ENCODE measurements at regions not wholly inside any gene's neighbourhood (a gene's known extent, or its start where the extent isn't known, plus 50 kb on each side); places are given as distances from the start of the nearest gene placed in this dataset.
"Not testable (repeated sequence)": the region's sequence is repeated elsewhere in the genome, so short reads cannot be mapped to it uniquely, and the experiment has no call there.

DNA sequence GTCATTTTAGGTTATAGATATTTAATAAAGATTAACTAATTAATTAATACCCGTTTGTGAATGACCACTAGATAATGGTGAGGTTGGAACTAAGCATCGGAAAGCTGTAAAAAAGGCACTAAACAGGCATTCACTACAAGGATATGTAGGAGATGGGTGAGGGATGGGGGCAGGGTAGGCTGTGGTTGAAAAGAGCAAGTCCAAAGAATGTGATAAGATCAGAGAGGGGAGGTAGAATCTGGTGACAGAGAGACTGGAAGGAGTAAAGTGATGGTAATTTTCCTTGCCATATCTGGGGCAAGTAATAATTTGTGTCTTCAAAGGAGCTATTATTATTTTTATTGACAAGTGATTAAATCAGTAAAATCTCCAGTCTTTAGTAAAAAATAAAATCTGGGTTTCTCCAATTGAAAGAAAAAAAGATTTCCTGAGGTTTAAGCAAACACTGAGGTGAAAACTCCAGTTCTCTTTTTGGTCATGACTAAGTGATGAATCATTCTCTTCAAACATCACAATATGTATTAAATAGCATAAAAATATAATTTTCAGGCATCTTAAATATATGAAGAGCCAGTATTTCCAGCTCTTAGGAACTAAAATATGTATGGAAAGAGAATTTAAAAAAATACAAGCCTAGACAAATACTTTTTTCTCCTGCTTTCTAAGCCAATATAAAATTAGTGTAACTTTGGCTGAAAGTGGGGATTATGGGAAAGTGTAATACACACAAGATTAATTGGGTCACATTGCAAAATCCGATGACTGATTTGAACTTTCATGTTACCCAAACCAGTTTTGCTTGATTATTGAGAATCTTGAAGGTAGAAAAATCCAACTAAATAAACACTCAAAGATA lies 259.1 kb upstream of the RBMS1 start:
- H3K27me3 ChIP-seq (ENCODE audit: low read depth): no peaks in the 10 kb centered on the region
- peak; percentile 6 to 13 for DNase-seq (ENCODE audit: low spot score in 2 of 2)
- H3K4me1 ChIP-seq: no peaks in the 10 kb centered on the region; the same call in none of the 2 replicates
- H3K4me3 ChIP-seq: no peak overlapping the region
- in situ Hi-C loops (cut with MboI; ENCODE audit: low sequenced_read_pairs): no loop called here
- H3K36me3 ChIP-seq (replicated peaks): no peaks in the 10 kb centered on the region
- H3K9me3 ChIP-seq: no peaks in the 10 kb centered on the region; the same call in 1 of the 2 replicates

DNA sequence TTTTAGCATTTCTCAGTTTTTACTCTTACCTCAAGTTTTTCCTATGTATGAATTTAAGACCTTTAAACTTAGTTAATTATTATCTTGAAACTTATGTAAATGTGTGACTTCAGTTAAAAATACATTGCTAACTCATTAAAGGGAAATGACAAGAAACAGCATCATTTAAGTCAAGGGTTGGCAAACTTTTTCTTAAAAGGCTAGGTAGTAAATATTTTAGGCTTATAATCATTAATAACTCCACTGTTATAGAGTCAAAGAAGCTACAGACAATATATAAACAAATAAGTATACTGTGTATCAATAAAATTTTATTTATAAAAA lies 259.7 kb upstream of the RBMS1 start:
- in situ Hi-C loops (cut with MboI; ENCODE audit: low sequenced_read_pairs): no loop called here
- no peak for DNase-seq (ENCODE audit: low spot score in 2 of 2)
- H3K27me3 ChIP-seq (ENCODE audit: low read depth): no peaks in the 10 kb centered on the region
- H3K4me3 ChIP-seq: no peak overlapping the region
- H3K9me3 ChIP-seq: no peaks in the 10 kb centered on the region; the same call in 1 of the 2 replicates
- no peaks in the 10 kb centered on the region; the same call in none of the 2 replicates for H3K4me1 ChIP-seq
- no peaks in the 10 kb centered on the region for H3K36me3 ChIP-seq (replicated peaks)

DNA sequence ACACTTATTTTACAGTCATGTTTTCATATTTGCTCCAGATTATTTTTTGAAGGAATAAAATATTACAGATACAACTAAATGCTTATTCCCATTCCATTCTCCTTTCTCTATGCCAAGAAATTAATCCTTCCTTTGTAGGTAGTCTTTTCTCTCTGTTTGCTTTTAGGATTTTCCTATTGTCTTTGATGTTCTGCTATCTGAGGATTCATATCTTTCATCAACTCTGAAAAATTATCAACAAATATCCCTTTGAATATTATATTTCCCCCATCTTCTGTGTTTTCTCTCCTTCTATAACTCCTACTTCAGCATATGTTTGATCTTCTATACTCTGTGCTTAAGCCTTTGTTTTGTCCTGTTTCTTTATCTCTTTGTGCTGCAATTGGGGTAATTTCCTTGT lies 260.4 kb upstream of the RBMS1 start:
- H3K36me3 ChIP-seq (replicated peaks): no peaks in the 10 kb centered on the region
- in situ Hi-C loops (cut with MboI; ENCODE audit: low sequenced_read_pairs): no loop called here
- no peaks in the 10 kb centered on the region; the same call in 1 of the 2 replicates for H3K9me3 ChIP-seq
- no peaks in the 10 kb centered on the region for H3K27me3 ChIP-seq (ENCODE audit: low read depth)
- no peaks in the 10 kb centered on the region; the same call in none of the 2 replicates for H3K4me1 ChIP-seq
- DNase-seq (ENCODE audit: low spot score in 2 of 2): no peak
- H3K4me3 ChIP-seq: no peak overlapping the region

DNA sequence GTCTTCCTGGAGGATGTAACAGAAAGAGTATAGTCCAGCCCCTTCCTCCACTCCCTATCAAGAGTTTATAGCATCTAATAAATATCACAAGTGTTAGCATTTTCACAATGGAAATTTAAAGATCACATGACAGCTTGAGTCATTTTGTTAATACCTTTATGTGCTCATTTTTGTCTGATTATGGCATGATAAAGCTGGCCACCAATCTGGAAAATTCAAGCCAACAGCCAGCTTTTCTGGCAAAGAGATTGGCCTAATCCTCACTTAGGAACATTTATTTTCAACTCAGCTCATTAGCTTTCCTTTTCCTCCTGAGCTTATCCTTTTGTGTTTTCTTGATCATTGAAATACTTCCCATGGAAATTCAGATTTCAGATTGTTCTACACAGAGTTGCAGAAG lies 262.9 kb upstream of the RBMS1 start:
- no peak for DNase-seq (ENCODE audit: low spot score in 2 of 2)
- Histone ChIP-seq H3K4me1 (no peaks in the 10 kb centered on the region; the same call in 1 of the 2 replicates), H3K36me3 (replicated peaks) (no peaks in the 10 kb centered on the region), H3K9me3 (no peaks in the 10 kb centered on the region; the same call in 1 of the 2 replicates), H3K4me3 (no peak overlapping the region), H3K27me3 (ENCODE audit: low read depth) (no peaks in the 10 kb centered on the region)
- in situ Hi-C loops (cut with MboI; ENCODE audit: low sequenced_read_pairs): no loop called here

DNA sequence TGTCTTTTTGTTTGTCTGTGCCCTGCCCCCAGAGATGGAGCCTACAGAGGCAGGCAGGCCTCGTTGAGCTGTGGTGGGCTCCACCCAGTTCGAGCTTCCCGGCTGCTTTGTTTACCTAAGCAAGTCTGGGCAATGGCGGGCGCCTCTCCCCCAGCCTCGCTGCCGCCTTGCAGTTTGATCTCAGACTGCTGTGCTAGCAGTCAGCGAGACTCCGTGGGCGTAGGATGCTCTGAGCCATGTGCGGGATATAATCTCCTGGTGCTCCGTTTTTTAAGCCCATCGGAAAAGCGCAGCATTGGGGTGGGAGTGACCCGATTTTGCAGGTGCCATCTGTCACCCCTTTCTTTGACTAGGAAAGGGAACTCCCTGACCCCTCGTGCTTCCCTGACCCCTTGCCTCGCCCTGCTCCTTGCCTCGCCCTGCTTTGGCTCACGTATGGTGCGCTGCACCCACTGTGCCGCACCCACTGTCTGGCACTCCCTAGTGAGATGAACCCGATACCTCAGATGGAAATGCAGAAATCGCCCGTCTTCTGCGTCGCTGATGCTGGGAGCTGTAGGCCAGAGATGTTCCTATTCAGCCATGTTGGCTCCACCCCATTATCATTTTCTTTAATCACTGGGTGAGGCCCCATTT lies 269.0 kb upstream of the RBMS1 start:
- H3K27me3 ChIP-seq (ENCODE audit: low read depth); H3K4me3 ChIP-seq; H3K9me3 ChIP-seq; H3K36me3 ChIP-seq (replicated peaks); DNase-seq (ENCODE audit: low spot score in 2 of 2); H3K4me1 ChIP-seq; in situ Hi-C loops (cut with MboI; ENCODE audit: low sequenced_read_pairs): not testable (repeated sequence)

DNA sequence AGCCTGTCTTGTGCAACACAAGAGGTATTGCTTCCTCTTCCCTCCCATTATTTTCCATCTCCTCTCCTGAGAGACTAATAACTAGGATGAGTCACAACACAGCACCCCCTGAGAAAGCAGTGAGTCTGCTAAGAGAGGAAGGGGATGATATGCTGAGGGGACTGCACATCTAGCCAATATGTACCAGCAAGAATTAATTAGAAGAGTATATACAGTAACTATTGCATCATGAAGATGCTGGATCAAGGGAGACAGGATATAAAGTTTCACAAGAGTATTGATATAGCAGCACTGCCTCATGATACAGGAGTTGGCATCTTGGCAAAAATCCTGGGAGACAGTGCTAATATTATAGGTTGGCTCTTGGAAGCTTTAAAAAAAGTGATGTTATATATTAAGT lies 289.9 kb upstream of the RBMS1 start:
- Histone ChIP-seq H3K27me3 (ENCODE audit: low read depth) (no peaks in the 10 kb centered on the region), H3K4me3 (no peak overlapping the region), H3K9me3 (no peaks in the 10 kb centered on the region), H3K4me1 (no peaks in the 10 kb centered on the region), H3K36me3 (replicated peaks) (no peaks in the 10 kb centered on the region)
- in situ Hi-C loops (cut with MboI; ENCODE audit: low sequenced_read_pairs): no loop called here
- no peak for DNase-seq (ENCODE audit: low spot score in 2 of 2)

DNA sequence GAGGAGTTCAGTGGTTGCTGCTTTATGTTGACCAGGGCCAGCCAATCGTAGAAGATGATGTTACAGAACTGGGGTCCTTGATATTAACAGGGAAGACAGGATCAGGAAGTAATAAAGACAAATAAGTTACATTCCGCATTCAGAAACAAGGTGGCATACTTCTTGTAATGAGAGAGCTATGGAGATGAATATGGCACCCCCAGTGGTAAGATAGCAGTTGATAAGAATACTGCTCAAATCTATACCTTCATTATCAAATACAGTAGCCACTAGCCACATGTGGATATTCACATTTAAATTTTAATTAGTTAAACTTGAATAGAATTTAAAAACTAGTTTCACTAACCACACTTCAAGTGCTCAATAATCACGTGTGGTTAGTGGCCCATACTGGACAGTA lies 290.4 kb upstream of the RBMS1 start:
- DNase-seq (ENCODE audit: low spot score in 2 of 2): no peak
- Histone ChIP-seq H3K36me3 (replicated peaks) (no peaks in the 10 kb centered on the region), H3K4me3 (no peak overlapping the region), H3K9me3 (no peaks in the 10 kb centered on the region), H3K4me1 (no peaks in the 10 kb centered on the region), H3K27me3 (ENCODE audit: low read depth) (no peaks in the 10 kb centered on the region)
- in situ Hi-C loops (cut with MboI; ENCODE audit: low sequenced_read_pairs): no loop called here

DNA sequence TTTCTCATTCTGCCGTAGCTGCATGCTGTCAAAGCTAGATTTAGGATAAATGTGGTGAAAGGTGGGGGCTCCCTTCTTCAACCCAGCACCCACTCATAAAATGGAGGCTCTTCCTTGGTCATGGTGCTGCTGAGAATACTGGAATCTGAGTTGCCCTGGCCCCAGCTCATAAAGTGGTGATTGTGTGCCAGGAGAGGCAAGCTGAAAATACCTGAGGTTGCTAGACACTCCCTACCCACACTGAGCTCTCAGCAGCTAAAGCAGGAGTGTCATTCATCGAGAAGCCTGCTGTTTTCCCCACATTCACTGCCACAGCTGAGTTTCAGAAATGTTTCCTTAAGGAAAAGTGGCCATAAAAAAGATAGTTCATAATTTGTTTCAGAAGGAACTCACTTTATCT lies 297.1 kb upstream of the RBMS1 start:
- in situ Hi-C loops (cut with MboI; ENCODE audit: low sequenced_read_pairs): no loop called here
- no peaks in the 10 kb centered on the region for H3K27me3 ChIP-seq (ENCODE audit: low read depth)

DNA sequence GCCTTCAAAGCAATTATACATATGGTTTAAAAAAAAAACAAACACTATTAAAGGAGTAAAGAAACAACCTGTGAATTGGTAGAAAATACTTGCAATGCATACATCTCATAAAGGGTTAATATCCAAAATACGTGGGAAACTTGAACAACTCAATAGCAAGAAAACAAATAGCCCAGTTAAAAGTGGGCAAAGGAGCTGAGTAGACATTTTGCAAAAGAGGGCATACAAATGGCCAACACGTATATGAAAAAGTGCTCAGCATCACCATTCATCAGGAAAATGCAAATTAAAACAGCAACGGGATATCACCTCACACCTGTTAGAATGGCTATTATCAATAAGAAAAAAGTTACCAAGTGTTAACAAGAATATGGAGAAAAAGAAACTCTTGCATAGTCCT lies 298.3 kb upstream of the RBMS1 start:
- DNase-seq (ENCODE audit: low spot score in 2 of 2): no peak
- H3K36me3 ChIP-seq (replicated peaks): no peaks in the 10 kb centered on the region
- H3K4me3 ChIP-seq: no peak overlapping the region
- H3K4me1 ChIP-seq: no peaks in the 10 kb centered on the region
- no peaks in the 10 kb centered on the region for H3K9me3 ChIP-seq
- no peaks in the 10 kb centered on the region for H3K27me3 ChIP-seq (ENCODE audit: low read depth)
- in situ Hi-C loops (cut with MboI; ENCODE audit: low sequenced_read_pairs): no loop called here

More for the DNA sequence above, 297.1 kb upstream of the RBMS1 start:
- Histone ChIP-seq H3K9me3 (no peaks in the 10 kb centered on the region), H3K4me1 (no peaks in the 10 kb centered on the region), H3K4me3 (no peak overlapping the region), H3K36me3 (replicated peaks) (no peaks in the 10 kb centered on the region)
- no peak for DNase-seq (ENCODE audit: low spot score in 2 of 2)

DNA sequence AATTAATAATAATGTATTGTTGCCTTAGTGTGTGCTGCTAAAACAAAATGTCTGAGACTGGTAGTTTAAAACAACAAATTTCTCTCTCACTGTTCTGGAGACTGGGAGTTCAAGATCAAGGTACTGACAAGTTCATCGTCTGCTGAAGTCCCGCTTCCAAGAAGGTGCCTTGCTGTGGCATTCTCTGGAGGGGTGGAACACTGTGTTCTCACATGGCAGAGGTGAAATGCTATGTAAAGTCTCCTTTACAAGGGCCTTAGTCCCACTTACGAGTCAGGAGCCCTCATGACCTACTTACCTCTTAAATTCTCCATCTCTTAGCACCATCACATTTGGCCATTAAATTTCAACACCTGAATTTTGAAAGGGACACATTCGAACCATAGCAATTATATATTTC lies 299.2 kb upstream of the RBMS1 start:
- Histone ChIP-seq H3K9me3 (no peaks in the 10 kb centered on the region), H3K36me3 (replicated peaks) (no peaks in the 10 kb centered on the region), H3K4me3 (no peak overlapping the region), H3K4me1 (no peaks in the 10 kb centered on the region), H3K27me3 (ENCODE audit: low read depth) (no peaks in the 10 kb centered on the region)
- in situ Hi-C loops (cut with MboI; ENCODE audit: low sequenced_read_pairs): no loop called here
- DNase-seq (ENCODE audit: low spot score in 2 of 2): no peak

DNA sequence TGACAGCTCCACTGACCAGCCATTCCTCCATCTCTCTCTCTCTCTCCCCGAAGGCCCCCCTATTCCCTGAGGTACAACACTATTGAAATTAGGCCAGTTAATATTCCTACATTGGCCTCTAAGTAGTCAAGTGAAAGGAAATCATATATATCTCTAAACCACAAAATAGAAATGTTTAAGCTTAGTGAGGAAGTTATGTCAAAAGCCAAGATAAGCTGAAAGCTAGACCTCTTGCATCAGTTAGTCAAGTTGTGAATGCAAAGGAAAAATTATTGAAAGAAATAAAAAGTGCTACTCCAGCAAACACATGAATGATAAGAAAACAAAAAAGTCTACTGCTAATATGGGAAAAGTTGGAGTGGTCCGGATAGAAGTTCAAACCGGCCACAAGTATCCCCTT lies 301.3 kb upstream of the RBMS1 start:
- Histone ChIP-seq H3K9me3 (no peaks in the 10 kb centered on the region), H3K4me1 (no peaks in the 10 kb centered on the region), H3K4me3 (no peak overlapping the region), H3K36me3 (replicated peaks) (no peaks in the 10 kb centered on the region), H3K27me3 (ENCODE audit: low read depth) (no peaks in the 10 kb centered on the region)
- in situ Hi-C loops (cut with MboI; ENCODE audit: low sequenced_read_pairs): no loop called here
- DNase-seq (ENCODE audit: low spot score in 2 of 2): no peak

DNA sequence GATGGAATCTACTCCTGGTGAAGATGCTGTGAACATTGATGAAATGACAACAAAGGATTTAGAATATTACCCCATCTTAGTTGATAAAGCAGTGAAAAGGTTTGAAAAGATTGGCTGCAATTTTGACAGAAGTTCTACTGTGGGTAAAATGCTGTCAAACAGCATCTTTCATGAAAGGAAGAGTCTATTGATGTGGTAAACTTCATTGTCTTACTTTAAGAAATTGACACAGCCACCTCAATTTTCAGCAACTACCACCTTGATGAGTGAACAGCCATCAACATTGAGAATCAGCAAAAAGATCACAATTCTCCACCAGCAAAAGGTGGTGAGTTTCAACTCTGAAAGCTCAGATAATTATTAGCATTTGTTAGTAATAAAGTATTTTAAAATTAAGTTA lies 310.3 kb upstream of the RBMS1 start:
- no peaks in the 10 kb centered on the region for H3K9me3 ChIP-seq
- H3K4me1 ChIP-seq: no peaks in the 10 kb centered on the region
- in situ Hi-C loops (cut with MboI; ENCODE audit: low sequenced_read_pairs): no loop called here
- H3K36me3 ChIP-seq (replicated peaks): no peaks in the 10 kb centered on the region
- no peaks in the 10 kb centered on the region for H3K27me3 ChIP-seq (ENCODE audit: low read depth)
- H3K4me3 ChIP-seq: no peak overlapping the region
- DNase-seq (ENCODE audit: low spot score in 2 of 2): no peak

DNA sequence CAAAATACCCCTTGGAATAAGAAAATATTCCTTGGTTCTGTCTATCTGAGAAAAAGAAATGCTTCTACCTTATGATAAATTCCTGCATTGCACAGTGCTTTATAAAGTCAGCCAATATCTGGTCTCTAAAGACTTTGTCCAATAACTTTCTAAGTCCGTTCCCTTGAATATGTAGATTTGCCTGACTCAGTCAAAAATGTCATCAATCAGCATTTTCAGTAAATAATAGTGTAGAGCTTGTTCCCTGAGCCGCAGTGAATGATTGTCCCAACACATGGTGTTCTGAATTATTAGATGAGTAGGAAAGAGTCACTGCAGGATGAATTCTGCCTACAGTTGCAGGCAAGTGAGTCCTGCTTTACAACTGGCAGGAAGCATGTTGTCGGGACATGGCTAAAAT lies 316.8 kb upstream of the RBMS1 start:
- in situ Hi-C loops (cut with MboI; ENCODE audit: low sequenced_read_pairs): no loop called here
- no peak for DNase-seq (ENCODE audit: low spot score in 2 of 2)
- Histone ChIP-seq H3K9me3 (no peaks in the 10 kb centered on the region), H3K4me1 (no peaks in the 10 kb centered on the region), H3K27me3 (ENCODE audit: low read depth) (no peaks in the 10 kb centered on the region), H3K4me3 (no peak overlapping the region), H3K36me3 (replicated peaks) (no peaks in the 10 kb centered on the region)

DNA sequence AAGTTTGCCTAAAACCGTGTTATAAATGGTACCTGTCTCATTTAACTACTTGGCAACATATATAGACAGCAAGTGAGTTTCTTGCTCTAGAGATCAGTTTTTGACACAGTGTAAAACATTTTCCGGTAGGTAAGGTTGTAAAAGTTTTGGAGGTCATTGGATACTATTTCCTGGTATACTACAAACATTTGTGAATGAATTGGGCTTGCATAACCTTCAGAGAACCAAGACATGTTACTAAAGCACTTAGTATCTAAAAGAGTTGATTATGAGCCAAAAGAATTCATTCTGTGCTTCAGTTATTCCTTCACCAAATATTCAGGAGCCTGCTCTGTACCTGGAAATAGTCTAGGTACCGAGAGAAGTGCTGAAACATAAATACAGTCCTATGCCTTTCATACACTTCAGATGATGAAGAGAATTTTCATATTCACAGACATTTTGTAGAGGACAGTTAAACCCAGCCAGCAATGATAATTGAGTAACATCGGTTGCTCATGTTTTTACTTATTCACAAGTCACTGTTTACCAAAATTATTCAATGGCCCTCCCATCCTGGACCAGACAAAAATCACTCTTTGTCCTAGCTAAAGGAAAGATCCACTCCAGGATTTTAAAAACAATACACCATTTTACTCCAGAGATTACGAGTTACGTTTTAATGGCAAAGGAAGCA lies 319.4 kb upstream of the RBMS1 start:
- Histone ChIP-seq H3K27me3 (ENCODE audit: low read depth) (no peaks in the 10 kb centered on the region), H3K36me3 (replicated peaks) (no peaks in the 10 kb centered on the region), H3K4me1 (no peaks in the 10 kb centered on the region), H3K9me3 (no peaks in the 10 kb centered on the region), H3K4me3 (no peak overlapping the region)
- DNase-seq (ENCODE audit: low spot score in 2 of 2): no peak
- in situ Hi-C loops (cut with MboI; ENCODE audit: low sequenced_read_pairs): no loop called here

Measured in HAP-1 (cell line).